OCI-LY7 (cell line): ENCODE measurements at regions not wholly inside any gene's neighbourhood (a gene's known extent, or its start where the extent isn't known, plus 50 kb on each side); places are given as distances from the start of the nearest gene placed in this dataset.

ENCODE experiments used
- BruUV-seq: library from RNA; stranded (reverse); fragments of 400-500 nt; replicated peaks from 2 replicates; lab custom pipeline; 2021; lab: Mats Ljungman, UMichigan
- CTCF ChIA-PET: fragments of 300-600 bp; sonication (Branson Sonifier 250); formaldehyde crosslinking; loops from one replicate; lab custom pipeline; 2022; ENCODE audit warnings: antibody characterized with exemption; ENCODE audit not compliant: unreplicated experiment; lab: Charles Lee
- POLR2A ChIA-PET: fragments of 300-600 bp; sonication (Branson Sonifier 250); formaldehyde crosslinking; loops from one replicate; lab custom pipeline; 2022; ENCODE audit warnings: antibody characterized with exemption; lab: Charles Lee
- DNase-seq: peaks from one replicate; pipeline ENCODE4 v3.0.0-alpha.2; 2015; ENCODE audit warnings: low spot score
- H2AFZ ChIP-seq: fragments of 200-600 bp; sonication (generic), shearing (Covaris generic); 2 replicates; pipeline ENCODE4 v1.6.1; 2014; ENCODE audit warnings: mild to moderate bottlenecking, antibody characterized with exemption, low read length, moderate library complexity
- H3K27ac ChIP-seq: fragments of 200-600 bp; sonication (generic); 2 replicates; pipeline ENCODE4 v1.5.1; 2014; ENCODE audit warnings: mixed run types, low read depth, mild to moderate bottlenecking, moderate library complexity, low read length, inconsistent platforms; ENCODE audit not compliant: poor library complexity, severe bottlenecking
- H3K36me3 ChIP-seq: fragments of 200-600 bp; sonication (generic); 2 replicates; pipeline ENCODE4 v1.6.1; 2014; ENCODE audit warnings: mild to moderate bottlenecking, antibody characterized with exemption, low read length, moderate library complexity, mixed read lengths; ENCODE audit not compliant: insufficient read depth
- H3K4me1 ChIP-seq: fragments of 200-600 bp; sonication (generic); 2 replicates; pipeline ENCODE4 v1.5.1; 2014; ENCODE audit warnings: mild to moderate bottlenecking, low read length; ENCODE audit not compliant: insufficient read depth, poor library complexity, severe bottlenecking
- H3K4me2 ChIP-seq: fragments of 200-600 bp; sonication (generic); 2 replicates; pipeline ENCODE4 v1.6.1; 2014; ENCODE audit warnings: mild to moderate bottlenecking, low read length
- H3K4me3 ChIP-seq: fragments of 200-600 bp; sonication (generic); 2 replicates; pipeline ENCODE4 v1.5.1; 2014; ENCODE audit warnings: mild to moderate bottlenecking, low read depth, low read length; ENCODE audit not compliant: poor library complexity, severe bottlenecking
- H3K79me2 ChIP-seq: fragments of 200-600 bp; sonication (generic); 2 replicates; pipeline ENCODE4 v1.6.1; 2016; ENCODE audit warnings: low read depth, mild to moderate bottlenecking, low read length, moderate library complexity, mixed read lengths; ENCODE audit not compliant: insufficient read depth
- H3K9me2 ChIP-seq: fragments of 200-600 bp; sonication (generic); 2 replicates; pipeline ENCODE4 v1.6.1; 2016; ENCODE audit warnings: mild to moderate bottlenecking, low read length, mixed read lengths; ENCODE audit not compliant: insufficient read depth
- H3K9me3 ChIP-seq: fragments of 200-600 bp; sonication (generic); 2 replicates; pipeline ENCODE4 v1.6.1; 2014; ENCODE audit warnings: mild to moderate bottlenecking, mixed run types, low read length, mixed read lengths
- H4K20me1 ChIP-seq: fragments of 200-600 bp; sonication (generic); 2 replicates; pipeline ENCODE4 v1.6.1; 2014; ENCODE audit warnings: mild to moderate bottlenecking, antibody characterized with exemption, low read length, moderate library complexity, mixed read lengths; ENCODE audit not compliant: insufficient read depth
- EZH2phosphoT487 ChIP-seq: fragments of 200-600 bp; sonication (generic); IDR thresholded peaks from 2 replicates; pipeline ENCODE4 v1.6.1; 2018; ENCODE audit warnings: low read depth, borderline replicate concordance, mild to moderate bottlenecking, mixed run types, antibody characterized with exemption, low read length, moderate library complexity, mixed read lengths
- intact Hi-C: fragments of 100-400 bp; cut with micrococcal nuclease; formaldehyde crosslinking; loops from one replicate; pipeline ENCODE4 v1.10.0; 2022; ENCODE audit not compliant: unreplicated experiment
- TF ChIP-seq, protein P1 (sequence below): fragments of 200-600 bp; sonication (generic); conservative IDR thresholded peaks from 2 replicates; pipeline ENCODE4 v1.5.1; 2014; ENCODE audit warnings: mild to moderate bottlenecking, antibody characterized with exemption, low read length, moderate library complexity, mixed read lengths

DNA sequence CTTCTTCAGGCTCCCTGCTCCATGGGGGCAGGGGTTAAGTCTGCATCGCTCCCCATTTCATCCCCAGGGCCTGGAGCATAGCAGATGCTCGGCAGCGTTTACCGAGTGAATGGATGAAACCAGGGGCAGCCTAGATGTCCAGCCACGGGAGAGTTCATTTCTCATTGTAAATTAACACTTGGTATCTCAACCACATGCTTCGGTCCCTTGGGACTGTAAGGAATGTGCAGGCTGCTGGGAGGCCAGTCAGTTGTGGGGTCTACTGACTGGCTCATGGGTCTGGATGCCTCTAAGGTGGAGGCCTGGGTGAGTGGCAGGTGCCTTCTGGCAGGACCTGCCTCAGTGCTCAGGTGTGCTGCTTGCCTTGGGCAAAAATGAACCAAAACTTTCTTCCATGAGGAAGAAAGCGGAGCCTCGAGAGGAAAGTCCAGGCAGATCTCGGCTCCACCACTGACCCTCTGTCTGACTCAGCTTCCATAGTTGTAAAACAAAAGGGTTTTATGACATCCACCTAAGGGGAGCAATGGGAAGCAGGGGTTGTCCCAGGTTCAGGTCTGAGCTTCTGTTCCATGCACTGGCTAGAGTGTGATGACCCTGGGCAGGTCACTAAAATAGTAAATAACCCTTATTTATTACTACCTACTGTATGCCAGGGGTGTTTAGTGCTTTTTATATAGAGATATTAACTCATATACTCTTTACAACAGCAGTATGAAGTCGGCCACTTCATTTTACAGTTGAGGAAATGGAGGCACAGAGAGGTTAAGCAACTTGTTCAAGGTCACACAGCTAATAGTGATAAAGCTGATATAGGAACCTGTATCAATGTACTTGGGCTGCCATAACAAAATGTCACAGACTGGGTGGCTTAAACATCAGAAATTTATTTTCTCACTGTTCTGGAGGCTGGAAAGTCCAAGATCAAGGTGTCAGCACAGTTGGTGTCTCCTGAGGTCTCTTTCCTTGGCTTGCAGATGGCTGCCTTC lies 144.3 kb upstream of the STX18 start:
- Histone ChIP-seq H3K79me2 (no peaks in the 10 kb centered on the region), H3K9me2 (no peaks in the 10 kb centered on the region), H4K20me1 (no peaks in the 10 kb centered on the region), H3K4me3 (no peak overlapping the region), H3K4me2 (no peak overlapping the region), H3K9me3 (no peaks in the 10 kb centered on the region), H3K27ac (no peak overlapping the region), H3K36me3 (peaks cover 10% of the 10 kb centered on the region), H2AFZ (no peak overlapping the region), H3K4me1 (no peaks in the 10 kb centered on the region)
- intact Hi-C loops: no loop called here
- ChIA-PET CTCF (no interaction called here), POLR2A (no interaction called here)
- BruUV-seq: no TSS peak
- no peak for DNase-seq
- TF ChIP-seq, protein P1, sequence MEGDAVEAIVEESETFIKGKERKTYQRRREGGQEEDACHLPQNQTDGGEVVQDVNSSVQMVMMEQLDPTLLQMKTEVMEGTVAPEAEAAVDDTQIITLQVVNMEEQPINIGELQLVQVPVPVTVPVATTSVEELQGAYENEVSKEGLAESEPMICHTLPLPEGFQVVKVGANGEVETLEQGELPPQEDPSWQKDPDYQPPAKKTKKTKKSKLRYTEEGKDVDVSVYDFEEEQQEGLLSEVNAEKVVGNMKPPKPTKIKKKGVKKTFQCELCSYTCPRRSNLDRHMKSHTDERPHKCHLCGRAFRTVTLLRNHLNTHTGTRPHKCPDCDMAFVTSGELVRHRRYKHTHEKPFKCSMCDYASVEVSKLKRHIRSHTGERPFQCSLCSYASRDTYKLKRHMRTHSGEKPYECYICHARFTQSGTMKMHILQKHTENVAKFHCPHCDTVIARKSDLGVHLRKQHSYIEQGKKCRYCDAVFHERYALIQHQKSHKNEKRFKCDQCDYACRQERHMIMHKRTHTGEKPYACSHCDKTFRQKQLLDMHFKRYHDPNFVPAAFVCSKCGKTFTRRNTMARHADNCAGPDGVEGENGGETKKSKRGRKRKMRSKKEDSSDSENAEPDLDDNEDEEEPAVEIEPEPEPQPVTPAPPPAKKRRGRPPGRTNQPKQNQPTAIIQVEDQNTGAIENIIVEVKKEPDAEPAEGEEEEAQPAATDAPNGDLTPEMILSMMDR: no peak
- no peak for TF ChIP-seq EZH2phosphoT487

DNA sequence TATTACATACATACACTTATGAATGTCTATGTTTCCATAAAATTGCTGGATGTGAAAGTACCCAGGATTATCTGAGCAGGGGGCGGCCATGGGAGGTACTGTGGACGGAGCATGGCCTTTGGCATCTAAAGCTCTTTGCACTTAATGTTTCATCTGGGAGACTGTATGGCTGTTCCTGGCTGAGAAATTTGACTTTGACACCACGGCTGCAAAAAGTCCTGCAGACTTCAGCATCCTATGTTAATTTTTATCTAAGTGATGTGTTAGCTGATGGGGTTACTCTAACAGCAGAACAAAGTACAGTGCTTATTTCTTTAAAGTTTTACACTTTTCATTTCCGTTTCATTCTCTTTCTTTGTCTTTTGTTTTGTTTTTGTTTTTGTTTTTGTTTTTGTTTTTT lies 139.8 kb upstream of the STX18 start:
- H3K4me1 ChIP-seq: no peaks in the 10 kb centered on the region
- ChIA-PET CTCF (no interaction called here), POLR2A (no interaction called here)
- H3K4me3 ChIP-seq: no peak overlapping the region
- H3K4me2 ChIP-seq: no peak overlapping the region
- no peak for DNase-seq
- no peaks in the 10 kb centered on the region for H4K20me1 ChIP-seq
- no TSS peak for BruUV-seq
- H3K79me2 ChIP-seq: no peaks in the 10 kb centered on the region
- intact Hi-C loops: no loop called here
- TF ChIP-seq EZH2phosphoT487: no peak
- TF ChIP-seq, protein P1: no peak
- H3K27ac ChIP-seq: no peak overlapping the region
- no peaks in the 10 kb centered on the region for H3K9me2 ChIP-seq
- H2AFZ ChIP-seq: no peak overlapping the region
- no peaks in the 10 kb centered on the region for H3K9me3 ChIP-seq
- no peaks in the 10 kb centered on the region for H3K36me3 ChIP-seq

DNA sequence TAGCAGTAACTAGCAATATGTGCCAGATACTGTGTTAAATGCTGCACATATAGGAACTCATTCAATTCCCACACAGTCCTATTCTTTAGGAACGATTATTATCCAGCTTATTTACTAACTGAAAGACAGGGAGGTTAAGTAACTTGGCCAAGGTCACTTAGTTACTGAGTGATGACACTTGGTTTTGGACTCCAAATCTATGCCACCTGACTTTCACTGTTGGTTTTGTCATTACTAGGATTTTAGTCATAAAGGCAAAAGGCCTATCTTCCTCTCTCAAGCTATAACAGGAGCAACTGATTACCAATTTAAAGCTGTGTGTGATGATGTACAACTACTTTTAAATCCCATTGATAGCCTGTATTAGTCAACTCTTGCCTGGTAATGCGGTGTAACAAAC lies 138.9 kb upstream of the STX18 start:
- H3K36me3 ChIP-seq: no peaks in the 10 kb centered on the region
- H3K27ac ChIP-seq: no peak overlapping the region
- H2AFZ ChIP-seq: no peak overlapping the region
- no peaks in the 10 kb centered on the region for H3K79me2 ChIP-seq
- TF ChIP-seq, protein P1: no peak
- TF ChIP-seq EZH2phosphoT487: no peak
- H3K4me2 ChIP-seq: no peak overlapping the region
- BruUV-seq: no TSS peak
- no peaks in the 10 kb centered on the region for H3K9me2 ChIP-seq
- no peaks in the 10 kb centered on the region for H4K20me1 ChIP-seq
- POLR2A ChIA-PET: interaction anchor here (1.2 kb wide), 1 partner anchor 12 kb away, joined by 3 read pairs; no protein-coding TSS in a partner anchor
- no peaks in the 10 kb centered on the region for H3K9me3 ChIP-seq
- CTCF ChIA-PET: no interaction called here
- no peaks in the 10 kb centered on the region for H3K4me1 ChIP-seq
- no peak overlapping the region for H3K4me3 ChIP-seq
- intact Hi-C loops: no loop called here
- DNase-seq: no peak
